HCT116 (cell line): ENCODE measurements at regions not wholly inside any gene's neighbourhood (a gene's known extent, or its start where the extent isn't known, plus 50 kb on each side); places are given as distances from the start of the nearest gene placed in this dataset.

Source experiments
- ATAC-seq: fragments of 200-7000 bp; cut with Tn5 transposase; 2 replicates; pipeline ENCODE4 v1.9.1; 2020; ENCODE audit warnings: mild to moderate bottlenecking, moderate library complexity
- BruUV-seq: library from RNA; stranded (reverse); fragments of 400-500 nt; replicated peaks from 2 replicates; lab custom pipeline; 2021; lab: Mats Ljungman, UMichigan
- CTCF ChIA-PET: fragments of 300-600 bp; sonication (Branson Sonifier 250); formaldehyde crosslinking; loops from one replicate; lab custom pipeline; 2021; ENCODE audit warnings: antibody characterized with exemption; lab: Charles Lee
- POLR2A ChIA-PET: fragments of 300-600, 350-600 bp; sonication (Branson Sonifier 250); formaldehyde crosslinking; loops from one replicate; lab custom pipeline; 2021; ENCODE audit warnings: antibody characterized with exemption; lab: Charles Lee
- RAD21 ChIA-PET, 2 experiments: fragments of 300-600 bp; sonication (Branson Sonifier 250); formaldehyde crosslinking; loops; one replicate each; lab custom pipeline; 2023; ENCODE audit warnings: low total read pairs in 2 of 2; ENCODE audit not compliant: uncharacterized antibody in 2 of 2, unreplicated experiment in 2 of 2, low non-redundant PET in 1 of 2; lab: Charles Lee
- DNase-seq: peaks from one replicate; pipeline ENCODE4 v3.0.0-alpha.2; 2010; ENCODE audit warnings: low read depth, low spot score
- H2AFZ ChIP-seq: fragments of 200-600 bp; shearing (Covaris generic), sonication (generic); 2 replicates; pipeline ENCODE4 v1.6.1; 2017; ENCODE audit warnings: low read depth, mixed run types, mixed read lengths, antibody characterized with exemption, low read length; ENCODE audit not compliant: poor library complexity, severe bottlenecking
- H3K27ac ChIP-seq: 2 replicates; pipeline ENCODE4 v1.5.1; 2012; ENCODE audit warnings: low read depth, low read length
- H3K27me3 ChIP-seq: fragments of 200-600 bp; sonication (generic); 2 replicates; pipeline ENCODE4 v1.6.1; 2016; ENCODE audit warnings: mixed run types, low read length, mixed read lengths; ENCODE audit not compliant: insufficient read depth
- H3K36me3 ChIP-seq, 2 experiments: fragments of 200-500 bp in 1 of 2; fragments of 200-600 bp in 1 of 2; sonication (Bioruptor generic) in 1 of 2; sonication (generic) in 1 of 2; 2 replicates each; pipeline versions ENCODE4 v1.5.1 to v1.6.1; 2014 to 2016; ENCODE audit warnings: low read length in 2 of 2, inconsistent platforms in 1 of 2, mixed read lengths in 1 of 2, mixed run types in 1 of 2; ENCODE audit not compliant: insufficient read depth in 2 of 2, control insufficient read depth in 1 of 2
- H3K4me1 ChIP-seq, 2 experiments: fragments of 200-600 bp in 1 of 2; sonication (generic) in 1 of 2; 2 replicates each; pipeline versions ENCODE4 v1.5.1 to v1.6.1; 2012 to 2017; ENCODE audit warnings: low read length in 2 of 2, inconsistent platforms in 1 of 2, mild to moderate bottlenecking in 1 of 2, mixed read lengths in 1 of 2, mixed run types in 1 of 2, moderate library complexity in 1 of 2; ENCODE audit not compliant: insufficient read depth in 2 of 2, control insufficient read depth in 1 of 2
- H3K4me2 ChIP-seq: fragments of 200-600 bp; sonication (generic); 2 replicates; pipeline ENCODE4 v1.6.1; 2017; ENCODE audit warnings: mixed run types, low read length, mixed read lengths
- H3K4me3 ChIP-seq, 2 experiments: fragments of 200-600 bp in 1 of 2; sonication (generic) in 1 of 2; replicated peaks in 1 of 2; 2 replicates each; pipeline ENCODE4 v1.5.1; 2011 to 2016; ENCODE audit warnings: low read length in 2 of 2, control low read depth in 1 of 2, low read depth in 1 of 2, mild to moderate bottlenecking in 1 of 2, mixed read lengths in 1 of 2, mixed run types in 1 of 2
- H3K79me2 ChIP-seq: fragments of 200-600 bp; sonication (generic); 2 replicates; pipeline ENCODE4 v1.6.1; 2017; ENCODE audit warnings: mild to moderate bottlenecking, mixed run types, low read length, moderate library complexity, mixed read lengths; ENCODE audit not compliant: insufficient read depth
- H3K9ac ChIP-seq: fragments of 200-600 bp; sonication (generic); 2 replicates; pipeline ENCODE4 v1.6.1; 2016; ENCODE audit warnings: low read length, mixed read lengths
- H3K9me2 ChIP-seq: fragments of 200-600 bp; sonication (generic), shearing (Covaris generic); 2 replicates; pipeline ENCODE4 v1.6.1; 2017; ENCODE audit warnings: mixed run types, mild to moderate bottlenecking, moderate library complexity; ENCODE audit not compliant: insufficient read depth
- H3K9me3 ChIP-seq, 2 experiments: fragments of 200-500 bp in 1 of 2; fragments of 200-600 bp in 1 of 2; sonication (Bioruptor generic) in 1 of 2; sonication (generic) in 1 of 2; 2 replicates each; pipeline ENCODE4 v1.6.1; 2014 to 2017; ENCODE audit warnings: low read length in 2 of 2, mixed read lengths in 2 of 2, inconsistent platforms in 1 of 2, low read depth in 1 of 2, mild to moderate bottlenecking in 1 of 2, mixed run types in 1 of 2, moderate library complexity in 1 of 2; ENCODE audit not compliant: control insufficient read depth in 1 of 2, insufficient read depth in 1 of 2
- H4K20me1 ChIP-seq: fragments of 200-600 bp; sonication (generic), shearing (Covaris generic); 2 replicates; pipeline ENCODE4 v1.6.1; 2017; ENCODE audit warnings: mixed run types, mild to moderate bottlenecking, moderate library complexity; ENCODE audit not compliant: insufficient read depth
- CBX3 ChIP-seq: IDR thresholded peaks from 2 replicates; pipeline ENCODE4 v1.6.1; 2012; ENCODE audit warnings: low read depth
- ELF1 ChIP-seq: IDR thresholded peaks from 2 replicates; pipeline ENCODE4 v1.6.1; 2012; ENCODE audit warnings: low read depth, borderline replicate concordance
- EZH2phosphoT487 ChIP-seq: fragments of 200-600 bp; IDR thresholded peaks from 2 replicates; pipeline ENCODE4 v1.6.1; 2018; ENCODE audit warnings: antibody characterized with exemption, borderline replicate concordance
- FOSL1 ChIP-seq: IDR thresholded peaks from 2 replicates; pipeline ENCODE4 v1.6.1; 2012; ENCODE audit warnings: low read depth
- POLR2A ChIP-seq: IDR thresholded peaks from 2 replicates; pipeline ENCODE4 v1.7.0; 2011; ENCODE audit warnings: borderline replicate concordance; ENCODE audit not compliant: insufficient read depth, insufficient read length; ENCODE audit errors: extremely low read depth
- POLR2AphosphoS5 ChIP-seq: IDR thresholded peaks from 2 replicates; pipeline ENCODE4 v1.6.1; 2011; ENCODE audit warnings: mild to moderate bottlenecking, low read depth, low read length, moderate library complexity
- SIN3A ChIP-seq: IDR thresholded peaks from 2 replicates; pipeline ENCODE4 v1.6.1; 2012; ENCODE audit warnings: low read depth
- SP1 ChIP-seq: IDR thresholded peaks from 2 replicates; pipeline ENCODE4 v1.6.1; 2012; ENCODE audit warnings: low read depth
- SRF ChIP-seq: IDR thresholded peaks from 2 replicates; pipeline ENCODE4 v1.6.1; 2012; ENCODE audit warnings: low read depth
- TCF7L2 ChIP-seq: IDR thresholded peaks from 2 replicates; pipeline ENCODE4 v1.7.0; 2011; ENCODE audit warnings: borderline replicate concordance, inconsistent platforms; ENCODE audit not compliant: insufficient read depth, insufficient read length; ENCODE audit errors: extremely low read depth
- ZNF274 ChIP-seq: fragments of 200-500 bp; sonication (Bioruptor generic); IDR thresholded peaks from 2 replicates; pipeline ENCODE4 v1.6.1; 2014; ENCODE audit warnings: mild to moderate bottlenecking, low read depth, low read length, inconsistent platforms
- intact Hi-C: fragments of 100-400 bp; cut with micrococcal nuclease; formaldehyde crosslinking; loops from 2 replicates; pipeline ENCODE4 v1.10.0; 2022
- TF ChIP-seq, protein P1 (sequence below), 3 experiments: fragments of 200-600 bp in 1 of 3; sonication (generic) in 1 of 3; IDR thresholded peaks in 2 of 3; conservative IDR thresholded peaks in 1 of 3; 2 replicates each; pipeline ENCODE4 v1.5.1; 2012 to 2017; ENCODE audit warnings: low read depth in 2 of 3, low read length in 2 of 3, antibody characterized with exemption in 1 of 3, borderline replicate concordance in 1 of 3, control low read depth in 1 of 3, mild to moderate bottlenecking in 1 of 3, mixed read lengths in 1 of 3, mixed run types in 1 of 3, moderate library complexity in 1 of 3; ENCODE audit not compliant: insufficient read depth in 1 of 3
- TF ChIP-seq, protein P2 (sequence below): IDR thresholded peaks from 2 replicates; pipeline ENCODE4 v1.6.1; 2012
- TF ChIP-seq, protein P3 (sequence below): IDR thresholded peaks from 2 replicates; pipeline ENCODE4 v1.6.1; 2012; ENCODE audit warnings: low read depth

DNA sequence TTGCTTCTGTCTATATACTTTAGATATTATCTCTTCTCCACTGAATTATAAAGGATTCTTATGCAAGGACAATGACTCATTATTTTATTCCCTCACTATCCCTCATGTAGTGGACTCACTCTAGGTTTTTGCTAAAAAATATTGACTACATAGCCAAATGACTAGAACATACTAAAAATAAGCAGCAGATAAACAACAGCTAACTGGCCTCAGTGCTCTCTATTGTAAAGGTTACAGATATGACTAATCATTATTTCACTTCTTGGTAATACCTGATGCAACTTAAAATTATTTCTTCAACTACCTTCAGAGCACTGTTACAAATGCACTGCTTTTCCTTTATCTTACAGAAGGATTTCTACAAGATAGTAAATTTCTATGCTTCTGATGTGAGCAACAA lies 147.6 kb upstream of the DEPDC1 start:
- POLR2A ChIA-PET: no interaction called here
- no TSS peak for BruUV-seq

DNA sequence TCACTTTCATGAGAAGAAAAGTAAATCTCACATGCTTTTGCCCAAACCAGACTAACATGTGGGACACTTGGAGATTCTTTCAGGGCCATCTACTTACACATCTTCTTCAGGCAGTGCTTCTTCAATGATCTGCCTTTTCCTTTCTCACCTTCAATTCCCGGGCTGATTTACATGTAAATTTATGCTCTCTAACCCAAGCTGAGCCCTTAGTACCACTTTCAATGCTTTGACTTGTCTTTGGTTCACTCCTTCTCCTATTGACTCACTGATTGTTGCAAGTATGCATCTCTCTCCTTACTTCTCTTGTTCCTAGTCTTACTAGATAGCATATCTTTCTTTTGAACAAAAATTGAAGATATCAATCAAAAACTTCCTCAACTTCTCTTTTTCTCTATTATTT lies 154.2 kb upstream of the DEPDC1 start:
- Histone ChIP-seq H2AFZ (no peak overlapping the region), H3K9me2 (no peaks in the 10 kb centered on the region), H3K27ac (no peak overlapping the region), H3K79me2 (no peaks in the 10 kb centered on the region), H3K9me3 (no peaks in the 10 kb centered on the region), H3K4me1 (no peaks in the 10 kb centered on the region), H3K4me2 (no peak overlapping the region), H3K27me3 (no peaks in the 10 kb centered on the region), H4K20me1 (no peaks in the 10 kb centered on the region), H3K9ac (no peak overlapping the region), H3K4me3 (no peak overlapping the region), H3K36me3 (no peaks in the 10 kb centered on the region)
- POLR2A ChIA-PET: no interaction called here
- ATAC-seq: no peak
- CTCF ChIA-PET: no interaction called here
- no TSS peak for BruUV-seq
- no peak for DNase-seq
- RAD21 ChIA-PET: no interaction called here
- intact Hi-C loops: no loop called here
- TF ChIP-seq CBX3: no peak
- TF ChIP-seq SRF: no peak
- no peak for TF ChIP-seq SIN3A
- no peak for TF ChIP-seq EZH2phosphoT487
- TF ChIP-seq TCF7L2: no peak
- no peak for TF ChIP-seq POLR2AphosphoS5
- no peak for TF ChIP-seq ZNF274
- TF ChIP-seq, protein P1, sequence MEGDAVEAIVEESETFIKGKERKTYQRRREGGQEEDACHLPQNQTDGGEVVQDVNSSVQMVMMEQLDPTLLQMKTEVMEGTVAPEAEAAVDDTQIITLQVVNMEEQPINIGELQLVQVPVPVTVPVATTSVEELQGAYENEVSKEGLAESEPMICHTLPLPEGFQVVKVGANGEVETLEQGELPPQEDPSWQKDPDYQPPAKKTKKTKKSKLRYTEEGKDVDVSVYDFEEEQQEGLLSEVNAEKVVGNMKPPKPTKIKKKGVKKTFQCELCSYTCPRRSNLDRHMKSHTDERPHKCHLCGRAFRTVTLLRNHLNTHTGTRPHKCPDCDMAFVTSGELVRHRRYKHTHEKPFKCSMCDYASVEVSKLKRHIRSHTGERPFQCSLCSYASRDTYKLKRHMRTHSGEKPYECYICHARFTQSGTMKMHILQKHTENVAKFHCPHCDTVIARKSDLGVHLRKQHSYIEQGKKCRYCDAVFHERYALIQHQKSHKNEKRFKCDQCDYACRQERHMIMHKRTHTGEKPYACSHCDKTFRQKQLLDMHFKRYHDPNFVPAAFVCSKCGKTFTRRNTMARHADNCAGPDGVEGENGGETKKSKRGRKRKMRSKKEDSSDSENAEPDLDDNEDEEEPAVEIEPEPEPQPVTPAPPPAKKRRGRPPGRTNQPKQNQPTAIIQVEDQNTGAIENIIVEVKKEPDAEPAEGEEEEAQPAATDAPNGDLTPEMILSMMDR (IDR thresholded peaks at IDR 0.05 in 2 of 3, conservative IDR thresholded peaks at IDR 0.05 in 1 of 3; ENCODE audit: borderline replicate concordance in 1 of 3, insufficient read depth in 1 of 3, low read depth in 2 of 3, low read length in 2 of 3): no peak
- TF ChIP-seq, protein P2, sequence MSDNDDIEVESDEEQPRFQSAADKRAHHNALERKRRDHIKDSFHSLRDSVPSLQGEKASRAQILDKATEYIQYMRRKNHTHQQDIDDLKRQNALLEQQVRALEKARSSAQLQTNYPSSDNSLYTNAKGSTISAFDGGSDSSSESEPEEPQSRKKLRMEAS: no peak
- no peak for TF ChIP-seq SP1
- no peak for TF ChIP-seq FOSL1
- TF ChIP-seq POLR2A: no peak
- no peak for TF ChIP-seq ELF1

More for the DNA sequence above, 147.6 kb upstream of the DEPDC1 start:
- H3K4me2 ChIP-seq: no peak overlapping the region
- DNase-seq (no peak), ATAC-seq (no peak)
- H4K20me1 ChIP-seq: no peaks in the 10 kb centered on the region
- H3K4me3 ChIP-seq: no peak overlapping the region
- H3K27me3 ChIP-seq: no peaks in the 10 kb centered on the region
- H3K36me3 ChIP-seq: no peaks in the 10 kb centered on the region
- ChIA-PET RAD21 (no interaction called here), CTCF (no interaction called here)
- no peaks in the 10 kb centered on the region for H3K79me2 ChIP-seq
- no peaks in the 10 kb centered on the region for H3K9me2 ChIP-seq
- intact Hi-C loops: no loop called here
- H3K9ac ChIP-seq: no peak overlapping the region
- TF ChIP-seq POLR2A: no peak
- TF ChIP-seq, protein P3, sequence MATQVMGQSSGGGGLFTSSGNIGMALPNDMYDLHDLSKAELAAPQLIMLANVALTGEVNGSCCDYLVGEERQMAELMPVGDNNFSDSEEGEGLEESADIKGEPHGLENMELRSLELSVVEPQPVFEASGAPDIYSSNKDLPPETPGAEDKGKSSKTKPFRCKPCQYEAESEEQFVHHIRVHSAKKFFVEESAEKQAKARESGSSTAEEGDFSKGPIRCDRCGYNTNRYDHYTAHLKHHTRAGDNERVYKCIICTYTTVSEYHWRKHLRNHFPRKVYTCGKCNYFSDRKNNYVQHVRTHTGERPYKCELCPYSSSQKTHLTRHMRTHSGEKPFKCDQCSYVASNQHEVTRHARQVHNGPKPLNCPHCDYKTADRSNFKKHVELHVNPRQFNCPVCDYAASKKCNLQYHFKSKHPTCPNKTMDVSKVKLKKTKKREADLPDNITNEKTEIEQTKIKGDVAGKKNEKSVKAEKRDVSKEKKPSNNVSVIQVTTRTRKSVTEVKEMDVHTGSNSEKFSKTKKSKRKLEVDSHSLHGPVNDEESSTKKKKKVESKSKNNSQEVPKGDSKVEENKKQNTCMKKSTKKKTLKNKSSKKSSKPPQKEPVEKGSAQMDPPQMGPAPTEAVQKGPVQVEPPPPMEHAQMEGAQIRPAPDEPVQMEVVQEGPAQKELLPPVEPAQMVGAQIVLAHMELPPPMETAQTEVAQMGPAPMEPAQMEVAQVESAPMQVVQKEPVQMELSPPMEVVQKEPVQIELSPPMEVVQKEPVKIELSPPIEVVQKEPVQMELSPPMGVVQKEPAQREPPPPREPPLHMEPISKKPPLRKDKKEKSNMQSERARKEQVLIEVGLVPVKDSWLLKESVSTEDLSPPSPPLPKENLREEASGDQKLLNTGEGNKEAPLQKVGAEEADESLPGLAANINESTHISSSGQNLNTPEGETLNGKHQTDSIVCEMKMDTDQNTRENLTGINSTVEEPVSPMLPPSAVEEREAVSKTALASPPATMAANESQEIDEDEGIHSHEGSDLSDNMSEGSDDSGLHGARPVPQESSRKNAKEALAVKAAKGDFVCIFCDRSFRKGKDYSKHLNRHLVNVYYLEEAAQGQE: no peak
- H2AFZ ChIP-seq: no peak overlapping the region
- no peaks in the 10 kb centered on the region for H3K4me1 ChIP-seq
- no peaks in the 10 kb centered on the region for H3K9me3 ChIP-seq
- H3K27ac ChIP-seq: no peak overlapping the region
